C4-2B (cell line): ENCODE measurements at regions not wholly inside any gene's neighbourhood (a gene's known extent, or its start where the extent isn't known, plus 50 kb on each side); places are given as distances from the start of the nearest gene placed in this dataset.

ENCODE experiments used
- ZFX ChIP-seq: fragments of 450-650 bp; IDR thresholded peaks from 2 replicates; pipeline ENCODE4 v1.6.1; 2017
- TF ChIP-seq, protein P1 (sequence below): fragments of 450-650 bp; conservative IDR thresholded peaks from 2 replicates; pipeline ENCODE4 v1.5.1; 2017; ENCODE audit warnings: mild to moderate bottlenecking

DNA sequence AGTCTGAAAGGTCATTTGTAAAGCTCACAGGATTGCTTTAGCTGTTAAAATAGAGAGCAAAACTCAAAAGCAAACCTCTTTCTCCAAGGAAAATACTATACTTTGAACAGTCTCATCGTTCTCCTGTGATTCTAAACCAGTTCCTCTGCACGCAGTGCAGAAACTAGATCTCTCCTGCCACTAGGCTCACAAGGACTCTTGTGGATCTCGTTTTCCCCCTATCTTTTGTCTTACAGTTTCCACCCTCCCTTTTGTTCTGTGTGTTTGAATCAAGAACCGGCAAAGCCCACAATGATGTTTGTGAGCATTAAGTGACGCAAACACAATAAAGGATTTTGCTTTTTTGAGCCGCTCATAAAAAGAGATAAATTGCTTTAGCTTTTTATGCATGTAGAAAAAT lies 1103.5 kb upstream of the RBFOX1 start:
- TF ChIP-seq, protein P1, sequence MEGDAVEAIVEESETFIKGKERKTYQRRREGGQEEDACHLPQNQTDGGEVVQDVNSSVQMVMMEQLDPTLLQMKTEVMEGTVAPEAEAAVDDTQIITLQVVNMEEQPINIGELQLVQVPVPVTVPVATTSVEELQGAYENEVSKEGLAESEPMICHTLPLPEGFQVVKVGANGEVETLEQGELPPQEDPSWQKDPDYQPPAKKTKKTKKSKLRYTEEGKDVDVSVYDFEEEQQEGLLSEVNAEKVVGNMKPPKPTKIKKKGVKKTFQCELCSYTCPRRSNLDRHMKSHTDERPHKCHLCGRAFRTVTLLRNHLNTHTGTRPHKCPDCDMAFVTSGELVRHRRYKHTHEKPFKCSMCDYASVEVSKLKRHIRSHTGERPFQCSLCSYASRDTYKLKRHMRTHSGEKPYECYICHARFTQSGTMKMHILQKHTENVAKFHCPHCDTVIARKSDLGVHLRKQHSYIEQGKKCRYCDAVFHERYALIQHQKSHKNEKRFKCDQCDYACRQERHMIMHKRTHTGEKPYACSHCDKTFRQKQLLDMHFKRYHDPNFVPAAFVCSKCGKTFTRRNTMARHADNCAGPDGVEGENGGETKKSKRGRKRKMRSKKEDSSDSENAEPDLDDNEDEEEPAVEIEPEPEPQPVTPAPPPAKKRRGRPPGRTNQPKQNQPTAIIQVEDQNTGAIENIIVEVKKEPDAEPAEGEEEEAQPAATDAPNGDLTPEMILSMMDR, result no peak
- no peak for TF ChIP-seq ZFX
